ENCODE measurements at regions not wholly inside any gene's neighbourhood (a gene's known extent, or its start where the extent isn't known, plus 50 kb on each side); places are given as distances from the start of the nearest gene placed in this dataset.
"Not testable (repeated sequence)": the region's sequence is repeated elsewhere in the genome, so short reads cannot be mapped to it uniquely, and the experiment has no call there.

- H3K4me1 Mint-ChIP-seq: no peaks in the 10 kb centered on the region
- H3K9me3 Mint-ChIP-seq: peaks cover 5% of the 10 kb centered on the region
- H3K27ac Mint-ChIP-seq: no peak overlapping the region
- H3K4me3 Mint-ChIP-seq: no peak overlapping the region
- H3K36me3 Mint-ChIP-seq: peaks cover 3% of the 10 kb centered on the region
- H3K27me3 Mint-ChIP-seq: no peaks in the 10 kb centered on the region
- no peak for DNase-seq
Measured at GRCh38 chrX:475926-476723, 89.4 kb upstream of the PPP2R3B start.

- Mint-ChIP-seq H3K36me3 (peaks cover 3% of the 10 kb centered on the region), H3K4me3 (no peak overlapping the region), H3K27ac (no peak overlapping the region), H3K4me1 (no peaks in the 10 kb centered on the region), H3K9me3 (peaks cover 5% of the 10 kb centered on the region), H3K27me3 (no peaks in the 10 kb centered on the region)
- no peak for DNase-seq
Measured at GRCh38 chrX:476724-477075, 90.0 kb upstream of the PPP2R3B start.

- no peaks in the 10 kb centered on the region for H3K27me3 Mint-ChIP-seq
- H3K4me3 Mint-ChIP-seq: no peak overlapping the region
- peaks cover 3% of the 10 kb centered on the region for H3K36me3 Mint-ChIP-seq
- no peak for DNase-seq
- no peaks in the 10 kb centered on the region for H3K4me1 Mint-ChIP-seq
- H3K9me3 Mint-ChIP-seq: peaks cover 4% of the 10 kb centered on the region
- H3K27ac Mint-ChIP-seq: no peak overlapping the region
Measured at GRCh38 chrX:477441-478012, 90.8 kb upstream of the PPP2R3B start.

GRCh38 chrX:479273-479981, 92.7 kb upstream of the PPP2R3B start:
- H3K9me3 Mint-ChIP-seq: no peaks in the 10 kb centered on the region
- no peak for DNase-seq
- no peaks in the 10 kb centered on the region for H3K36me3 Mint-ChIP-seq
- H3K4me3 Mint-ChIP-seq: no peak overlapping the region
- no peak overlapping the region for H3K27ac Mint-ChIP-seq
- no peaks in the 10 kb centered on the region for H3K27me3 Mint-ChIP-seq
- H3K4me1 Mint-ChIP-seq: no peaks in the 10 kb centered on the region

GRCh38 chrX:480861-481417, 94.2 kb upstream of the PPP2R3B start:
- Mint-ChIP-seq H3K4me1 (no peaks in the 10 kb centered on the region), H3K27ac (no peak overlapping the region), H3K36me3 (no peaks in the 10 kb centered on the region), H3K27me3 (no peaks in the 10 kb centered on the region), H3K4me3 (no peak overlapping the region), H3K9me3 (no peaks in the 10 kb centered on the region)
- no peak for DNase-seq

- no peak overlapping the region for H3K27ac Mint-ChIP-seq
- DNase-seq: no peak
- no peak overlapping the region for H3K4me3 Mint-ChIP-seq
- H3K36me3 Mint-ChIP-seq: no peaks in the 10 kb centered on the region
- H3K9me3 Mint-ChIP-seq: no peaks in the 10 kb centered on the region
- H3K27me3 Mint-ChIP-seq: no peaks in the 10 kb centered on the region
- H3K4me1 Mint-ChIP-seq: no peaks in the 10 kb centered on the region
Measured at GRCh38 chrX:482192-482701, 95.5 kb upstream of the PPP2R3B start.

GRCh38 chrX:482702-483203, 96.0 kb upstream of the PPP2R3B start:
- no peaks in the 10 kb centered on the region for H3K36me3 Mint-ChIP-seq
- no peaks in the 10 kb centered on the region for H3K9me3 Mint-ChIP-seq
- H3K4me3 Mint-ChIP-seq: no peak overlapping the region
- no peak overlapping the region for H3K27ac Mint-ChIP-seq
- DNase-seq: no peak
- no peaks in the 10 kb centered on the region for H3K4me1 Mint-ChIP-seq
- H3K27me3 Mint-ChIP-seq: peaks cover 3% of the 10 kb centered on the region

GRCh38 chrX:485368-485767, 98.7 kb upstream of the PPP2R3B start:
- H3K27ac Mint-ChIP-seq: no peak overlapping the region
- no peak for DNase-seq
- no peaks in the 10 kb centered on the region for H3K9me3 Mint-ChIP-seq
- H3K27me3 Mint-ChIP-seq: peaks cover 8% of the 10 kb centered on the region
- H3K4me3 Mint-ChIP-seq: no peak overlapping the region
- H3K4me1 Mint-ChIP-seq: no peaks in the 10 kb centered on the region
- H3K36me3 Mint-ChIP-seq: no peaks in the 10 kb centered on the region

GRCh38 chrX:486325-486724, 99.6 kb upstream of the PPP2R3B start:
- Mint-ChIP-seq H3K9me3 (no peaks in the 10 kb centered on the region), H3K4me3 (no peak overlapping the region), H3K36me3 (no peaks in the 10 kb centered on the region), H3K4me1 (no peaks in the 10 kb centered on the region), H3K27ac (no peak overlapping the region), H3K27me3 (peaks cover 8% of the 10 kb centered on the region)
- no peak for DNase-seq

GRCh38 chrX:487836-488235, 101.1 kb upstream of the PPP2R3B start:
- H3K9me3 Mint-ChIP-seq: no peaks in the 10 kb centered on the region
- no peak overlapping the region for H3K27ac Mint-ChIP-seq
- H3K4me1 Mint-ChIP-seq: no peaks in the 10 kb centered on the region
- no peak for DNase-seq
- H3K4me3 Mint-ChIP-seq: no peak overlapping the region
- peaks cover 8% of the 10 kb centered on the region for H3K27me3 Mint-ChIP-seq
- no peaks in the 10 kb centered on the region for H3K36me3 Mint-ChIP-seq

GRCh38 chrX:489820-490219, 103.1 kb upstream of the PPP2R3B start:
- no peaks in the 10 kb centered on the region for H3K4me1 Mint-ChIP-seq
- H3K27ac Mint-ChIP-seq: no peak overlapping the region
- no peak overlapping the region for H3K4me3 Mint-ChIP-seq
- no peak for DNase-seq
- H3K36me3 Mint-ChIP-seq: no peaks in the 10 kb centered on the region
- no peaks in the 10 kb centered on the region for H3K9me3 Mint-ChIP-seq
- peaks cover 8% of the 10 kb centered on the region for H3K27me3 Mint-ChIP-seq

GRCh38 chrX:497186-498014, 110.7 kb upstream of the PPP2R3B start:
- peaks cover 4% of the 10 kb centered on the region for H3K9me3 Mint-ChIP-seq
- H3K36me3 Mint-ChIP-seq: no peaks in the 10 kb centered on the region
- DNase-seq: no peak
- no peak overlapping the region for H3K4me3 Mint-ChIP-seq
- peaks cover 27% of the 10 kb centered on the region for H3K27me3 Mint-ChIP-seq
- H3K4me1 Mint-ChIP-seq: no peaks in the 10 kb centered on the region
- no peak overlapping the region for H3K27ac Mint-ChIP-seq

GRCh38 chrX:498901-499300, 112.2 kb upstream of the PPP2R3B start:
- H3K27ac Mint-ChIP-seq: not testable (repeated sequence)

GRCh38 chrX:499870-500364, 113.2 kb upstream of the PPP2R3B start:
- Mint-ChIP-seq H3K27me3 (peaks cover 31% of the 10 kb centered on the region), H3K4me3 (no peak overlapping the region), H3K27ac (no peak overlapping the region), H3K36me3 (no peaks in the 10 kb centered on the region), H3K9me3 (peaks cover 4% of the 10 kb centered on the region), H3K4me1 (no peaks in the 10 kb centered on the region)
- DNase-seq: no peak

More at GRCh38 chrX:498901-499300, 112.2 kb upstream of the PPP2R3B start:
- H3K27me3 Mint-ChIP-seq: peaks cover 31% of the 10 kb centered on the region
- not testable (repeated sequence) for H3K4me1 Mint-ChIP-seq, H3K36me3 Mint-ChIP-seq, H3K4me3 Mint-ChIP-seq, DNase-seq, H3K9me3 Mint-ChIP-seq

Measured in activated naive CD8-positive, alpha-beta T cell treated with anti-CD3 and anti-CD28 coated beads for 36 hours (primary cell).